Kidney glomerular epithelial cell (primary cell): ENCODE measurements at regions not wholly inside any gene's neighbourhood (a gene's known extent, or its start where the extent isn't known, plus 50 kb on each side); places are given as distances from the start of the nearest gene placed in this dataset.

Experiments
- DNase-seq: peaks from one replicate; lab custom pipeline; 2025; lab: John Stamatoyannopoulos, UW

DNA sequence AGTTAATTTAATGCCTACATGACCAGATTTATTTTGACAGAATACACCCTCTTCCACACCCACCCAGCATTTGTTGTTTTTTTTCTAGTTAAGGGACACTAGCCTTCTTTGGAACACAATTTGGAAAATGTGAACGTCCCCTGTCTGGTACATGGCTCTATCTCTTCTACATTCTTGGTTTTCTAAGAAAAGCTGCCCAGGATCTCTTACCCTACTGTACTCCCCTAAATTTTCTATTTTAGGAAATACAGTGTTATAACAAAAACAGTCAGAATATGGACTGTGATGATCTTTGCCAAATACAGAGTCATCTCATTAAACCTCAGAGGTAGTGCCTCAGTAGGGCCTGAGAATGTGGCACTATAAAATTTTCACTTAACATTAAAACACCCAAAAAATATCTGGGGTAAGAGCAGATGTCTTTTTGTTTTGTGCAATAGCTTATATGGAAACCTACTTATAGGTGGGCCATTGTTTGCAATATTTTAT is 93.1 kb upstream of the SPON1 start:
- DNase-seq: no peak

DNA sequence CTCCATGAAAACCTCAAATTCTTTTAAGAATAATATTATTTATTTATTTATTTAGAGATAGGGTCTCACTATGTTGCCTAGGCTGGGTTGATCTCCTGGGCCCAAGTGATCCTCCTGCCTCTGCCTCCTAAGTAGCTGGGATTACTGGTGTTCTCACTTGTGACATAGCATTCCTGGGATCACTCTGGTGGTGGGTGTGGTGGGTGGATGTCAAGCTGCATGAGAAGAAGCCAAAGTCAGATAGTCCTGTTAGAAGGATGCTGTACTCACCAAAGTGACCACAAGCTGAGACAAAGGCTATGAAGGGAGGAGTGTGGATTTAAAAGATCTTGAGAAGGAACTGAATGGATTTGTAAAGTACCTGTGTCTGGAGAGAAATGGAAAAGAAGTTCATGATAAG is 87.9 kb upstream of the SPON1 start:
- no peak for DNase-seq

DNA sequence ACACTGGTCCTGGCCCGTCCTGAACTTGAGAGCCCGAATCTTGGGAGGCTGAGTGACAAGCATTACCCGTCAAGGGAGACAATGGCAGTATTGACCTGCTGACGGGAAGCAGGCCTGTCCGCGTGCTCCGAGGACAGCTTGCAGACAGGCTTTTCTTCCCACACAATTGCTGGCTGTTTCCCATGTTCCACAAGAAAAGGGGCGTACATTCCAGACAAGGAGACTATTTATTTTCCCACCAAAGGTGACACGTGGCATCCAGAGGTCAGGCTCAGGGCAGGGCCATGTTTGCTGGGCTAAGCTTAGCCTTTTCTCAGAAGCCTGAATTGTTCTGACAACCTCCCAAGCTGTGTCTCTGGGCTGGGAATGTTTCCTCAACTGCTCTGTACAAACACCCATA is 86.9 kb upstream of the SPON1 start:
- no peak for DNase-seq

GRCh38 chr11:13876423-13876822 is 86.1 kb upstream of the SPON1 start:
- no peak for DNase-seq

DNA sequence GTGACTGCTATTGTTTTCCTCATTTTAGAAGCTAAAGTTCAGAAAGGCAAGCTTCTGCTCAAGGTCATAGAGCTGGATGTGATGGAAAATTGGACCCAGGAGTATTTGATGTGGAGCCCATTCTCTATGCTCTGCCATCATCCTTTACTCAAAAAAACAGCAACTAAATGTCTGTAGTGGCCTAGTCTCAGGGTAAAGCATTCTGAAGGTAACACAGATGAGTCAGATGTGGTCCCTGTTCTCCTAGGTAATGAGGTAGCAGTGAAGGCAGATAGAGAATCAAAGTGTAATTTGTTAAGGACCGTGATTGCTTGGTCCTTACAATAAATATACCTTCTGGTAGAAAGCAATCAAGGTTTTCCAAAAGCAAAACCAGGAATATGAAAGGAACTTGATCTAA is 84.4 kb upstream of the SPON1 start:
- DNase-seq: no peak

DNA sequence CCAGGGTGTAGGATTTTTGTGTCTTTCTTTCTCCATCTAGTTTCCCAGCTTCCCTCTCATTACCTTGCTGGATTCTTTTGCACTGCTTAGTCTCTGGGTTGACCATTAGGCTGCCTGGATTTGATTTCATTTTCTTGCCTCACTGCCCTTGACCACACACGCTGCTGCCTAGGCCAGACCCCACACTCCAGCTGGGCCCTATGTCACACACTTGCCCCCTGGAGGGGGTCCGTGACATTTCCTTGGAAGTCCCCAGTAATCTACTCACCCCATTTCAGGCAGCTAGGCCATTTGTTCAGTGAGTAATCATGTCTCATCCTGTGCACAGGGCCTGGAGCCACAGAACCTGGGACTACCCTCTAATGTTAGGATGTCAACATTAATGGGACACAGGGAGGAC is 81.9 kb upstream of the SPON1 start:
- no peak for DNase-seq

GRCh38 chr11:13881226-13881905 is 81.2 kb upstream of the SPON1 start:
- no peak for DNase-seq

DNA sequence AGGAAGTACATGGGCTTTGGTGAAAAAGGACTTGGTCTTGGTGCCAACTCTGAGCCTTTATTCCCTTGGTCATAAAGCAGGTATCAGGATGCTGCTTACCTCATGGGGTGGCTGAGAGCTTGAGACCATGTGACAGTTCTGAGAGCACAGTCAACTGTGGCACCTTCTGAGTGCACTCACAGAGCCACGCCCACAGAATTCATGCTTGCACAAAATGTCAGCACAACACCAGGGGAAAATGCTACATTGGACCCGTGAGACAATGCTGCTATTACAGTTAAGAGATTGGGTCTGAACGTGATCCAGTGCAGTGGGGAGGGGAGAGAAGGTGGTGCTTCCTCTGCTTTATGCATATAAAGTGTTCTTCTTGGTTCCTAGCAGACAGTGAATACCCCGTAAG is 79.5 kb upstream of the SPON1 start:
- no peak for DNase-seq

- DNase-seq: no peak
Observed at GRCh38 chr11:13883589-13883988, 78.9 kb upstream of the SPON1 start.

- DNase-seq: peak; percentile 6
Observed at GRCh38 chr11:13884158-13884799, 78.2 kb upstream of the SPON1 start.

GRCh38 chr11:13885083-13885482 is 77.4 kb upstream of the SPON1 start:
- DNase-seq: no peak

DNA sequence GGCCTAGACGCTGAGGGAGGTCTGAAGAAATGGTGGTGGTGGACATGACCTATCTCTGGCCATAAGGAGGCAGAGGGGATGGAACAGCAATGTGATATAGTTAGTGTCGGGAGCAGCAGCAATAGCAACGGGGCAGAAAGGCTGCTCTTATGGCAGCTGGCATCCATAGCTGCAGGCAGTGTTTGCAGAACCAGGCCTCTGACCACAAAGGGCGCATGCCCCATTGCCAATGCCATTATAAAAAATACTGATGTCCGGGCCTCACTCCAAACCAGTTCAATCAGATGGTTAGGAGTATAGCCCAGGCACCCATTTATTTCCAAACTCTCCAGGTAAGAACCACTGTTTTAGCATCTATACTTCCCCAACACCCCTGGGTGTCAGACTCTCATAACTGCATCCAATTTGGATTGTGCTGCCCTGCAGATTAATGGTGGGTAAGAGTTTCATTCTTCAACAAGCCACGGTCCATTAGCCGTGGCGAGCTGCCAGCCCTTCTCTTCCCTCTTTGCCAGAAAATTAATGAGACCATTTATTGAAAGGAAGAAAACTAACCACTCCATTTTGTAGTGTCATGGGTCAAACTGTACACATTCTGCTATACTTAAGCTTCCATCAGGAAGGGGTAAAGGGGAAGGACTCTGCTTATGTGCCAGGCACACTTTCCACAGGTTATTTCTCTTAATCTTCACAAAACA is 72.8 kb upstream of the SPON1 start:
- DNase-seq: peak; percentile 6

DNA sequence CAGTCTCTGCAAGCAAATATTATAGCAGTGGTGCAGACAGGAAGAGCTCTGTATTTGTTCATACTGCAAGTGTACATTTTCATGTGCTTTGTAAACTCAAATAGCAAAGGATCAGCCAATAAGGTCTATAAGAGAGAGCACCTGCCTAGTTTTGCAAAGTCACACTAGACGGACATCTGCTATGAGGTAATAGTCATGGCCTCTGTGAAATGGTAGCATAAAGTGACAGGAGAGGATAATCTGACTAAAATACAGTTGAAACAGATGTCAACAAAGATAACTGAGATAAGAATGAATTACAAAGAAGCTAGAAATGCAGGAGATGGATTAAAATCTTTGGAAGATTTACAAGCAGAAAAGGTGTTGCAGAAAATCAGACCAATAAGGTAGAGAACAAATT is 70.6 kb upstream of the SPON1 start:
- DNase-seq: no peak

DNA sequence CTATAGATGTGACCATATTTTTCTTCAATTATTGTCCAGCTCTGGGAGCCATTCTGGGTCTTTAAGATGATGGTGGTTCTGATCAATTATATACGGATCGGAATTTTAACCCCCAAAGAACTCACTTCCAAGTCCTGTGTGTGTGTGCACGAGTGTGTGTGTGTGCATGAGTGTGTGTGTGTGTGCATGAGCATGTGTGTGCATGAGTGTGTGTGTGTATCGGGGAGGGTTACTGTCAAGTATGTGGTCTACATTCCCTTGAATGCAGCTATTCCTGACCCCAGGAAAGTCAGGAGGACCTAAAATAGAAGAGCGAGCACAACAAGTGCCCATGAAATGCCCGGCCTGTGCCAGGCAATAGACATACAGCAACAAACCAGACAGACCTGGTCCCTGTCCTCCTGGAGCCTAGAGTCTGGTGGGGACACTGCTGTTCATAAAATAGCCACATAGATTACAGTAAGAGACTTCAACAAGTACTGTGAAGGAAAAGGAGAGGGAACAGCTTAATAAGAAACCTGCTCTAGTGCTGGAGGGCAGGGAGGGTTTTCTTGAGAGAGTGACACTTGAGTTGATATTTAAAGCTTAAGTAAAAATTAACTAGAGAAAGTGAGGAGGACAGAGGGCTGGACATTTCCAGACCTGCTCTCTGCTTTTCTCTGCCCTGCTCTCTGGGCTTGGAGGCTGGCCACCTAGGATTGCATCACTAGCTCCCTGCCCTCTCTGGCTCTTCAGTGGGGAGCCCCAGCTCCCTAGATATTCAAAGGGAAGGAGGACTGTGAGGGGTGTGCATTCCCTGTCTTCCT is 66.1 kb upstream of the SPON1 start:
- peak; percentile 45 for DNase-seq

DNA sequence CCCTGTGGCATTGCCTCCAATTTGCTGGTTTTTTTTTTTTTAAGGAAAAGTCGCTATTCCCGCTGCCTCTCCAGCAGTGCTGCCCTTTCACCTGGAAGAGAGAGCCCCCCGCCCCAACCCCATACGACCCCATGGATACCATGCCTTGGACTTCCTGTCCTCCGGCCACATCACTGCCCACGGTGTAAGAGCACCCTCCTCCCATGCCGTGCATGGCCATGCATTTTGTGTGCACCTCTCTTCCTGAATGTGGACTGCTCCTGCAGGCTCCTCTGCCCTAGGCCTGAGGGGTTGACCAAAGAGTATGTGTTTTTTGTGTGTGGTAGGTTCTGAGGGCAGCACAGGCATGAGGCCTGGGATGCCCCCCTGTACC is 65.6 kb upstream of the SPON1 start:
- DNase-seq: no peak

GRCh38 chr11:13897646-13898276 is 64.8 kb upstream of the SPON1 start:
- no peak for DNase-seq

DNA sequence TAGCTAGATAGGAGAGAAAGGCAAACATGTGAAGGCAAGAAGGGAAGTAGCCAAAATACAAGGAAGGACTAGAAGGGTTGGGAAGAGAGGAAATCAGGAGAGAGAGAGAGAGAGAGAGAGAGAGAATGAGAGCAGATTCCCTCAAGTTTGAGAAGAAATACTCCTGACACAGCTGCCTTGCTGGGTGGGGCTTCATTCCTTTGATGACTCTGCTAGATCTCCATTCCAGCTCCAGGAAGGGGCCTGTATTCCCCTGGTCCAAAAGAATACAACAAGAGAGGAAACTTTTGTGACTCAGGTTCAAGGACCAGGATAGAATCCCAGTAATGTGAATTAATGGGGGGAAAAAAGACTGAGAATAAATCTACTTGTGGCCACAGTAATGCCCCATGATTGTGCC is 62.9 kb upstream of the SPON1 start:
- DNase-seq: no peak

DNA sequence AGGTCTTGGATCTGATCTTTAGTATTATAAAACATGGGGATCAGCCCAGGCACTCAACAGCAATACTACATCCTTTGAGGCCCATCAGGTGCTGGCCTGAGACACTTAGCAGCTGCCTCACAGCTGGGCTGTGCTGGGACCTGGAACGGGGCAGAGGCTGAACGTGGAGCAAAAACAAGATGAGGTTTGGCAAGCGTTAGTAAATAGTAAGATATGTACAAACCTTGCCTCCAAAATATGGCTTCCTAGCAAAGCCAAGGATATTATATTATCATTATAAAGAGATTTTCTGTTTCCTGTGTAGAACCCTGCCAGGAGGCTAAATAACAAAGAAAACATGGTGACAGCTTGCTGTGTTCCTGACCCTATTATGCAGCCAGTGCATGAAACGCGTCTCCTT is 60.0 kb upstream of the SPON1 start:
- DNase-seq: no peak

DNA sequence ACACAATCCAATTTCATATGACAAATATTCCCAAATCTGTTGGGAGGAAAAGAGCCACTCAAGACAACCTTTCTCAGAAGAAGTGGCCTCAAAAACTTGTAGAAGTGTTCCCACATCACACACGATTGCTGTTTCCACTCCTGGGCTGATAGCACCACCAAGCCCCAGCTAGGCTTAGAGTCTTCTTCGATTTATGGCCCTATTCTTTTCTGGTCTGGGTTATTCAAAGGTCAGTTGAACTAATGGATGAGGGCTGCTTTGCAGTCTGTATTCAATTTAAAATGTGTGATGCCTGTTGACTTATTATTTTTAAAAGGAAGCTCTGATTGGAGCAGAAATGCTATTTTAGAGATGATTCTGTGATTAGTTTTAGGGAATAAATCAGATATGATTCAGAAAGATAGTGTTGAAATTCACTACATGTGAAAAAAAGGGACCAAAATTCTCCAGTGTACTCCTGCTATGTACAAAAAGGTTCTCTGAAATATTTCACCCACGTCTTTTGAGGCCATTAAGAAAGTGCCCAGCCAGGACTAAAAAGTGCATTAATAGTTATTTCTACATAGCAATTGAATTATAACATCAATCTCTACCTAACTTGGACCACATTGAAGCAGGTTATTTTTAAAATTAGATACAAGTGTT is 57.3 kb upstream of the SPON1 start:
- DNase-seq: no peak

GRCh38 chr11:13907678-13908077 is 54.8 kb upstream of the SPON1 start:
- DNase-seq: no peak

DNA sequence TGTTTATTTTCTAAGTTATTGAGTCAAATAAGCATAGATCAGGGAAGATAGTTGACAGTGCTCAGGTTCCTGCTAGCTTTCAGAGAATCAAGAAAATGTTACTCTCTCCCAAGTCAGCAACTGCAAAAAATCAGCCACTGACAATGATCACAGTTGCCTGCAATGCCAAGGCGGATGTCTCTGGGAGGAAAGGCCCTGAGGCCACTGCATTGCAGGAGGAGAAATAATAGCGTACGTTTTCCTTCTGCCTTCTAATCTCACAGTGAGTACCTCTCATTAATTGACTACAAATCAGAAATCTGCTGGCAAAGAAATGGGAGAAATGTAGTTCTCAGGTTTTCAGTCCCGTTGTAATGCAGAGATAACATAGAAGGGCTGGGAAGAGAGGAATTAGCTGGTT is 54.0 kb upstream of the SPON1 start:
- no peak for DNase-seq
